Liver (tissue), 8 donors: ENCODE measurements at regions not wholly inside any gene's neighbourhood (a gene's known extent, or its start where the extent isn't known, plus 50 kb on each side); places are given as distances from the start of the nearest gene placed in this dataset.

Experiments used
- DNase-seq: peaks from one replicate; pipeline ENCODE4 v3.0.0-alpha.2; 2017; ENCODE audit warnings: low spot score
- H3K27ac ChIP-seq, 2 donors: one replicate each; pipeline ENCODE4 v1.7.0; 2013; ENCODE audit warnings: inconsistent platforms in 2 of 2, low read length in 2 of 2, control low read depth in 1 of 2, low read depth in 1 of 2, mild to moderate bottlenecking in 1 of 2
- H3K27me3 ChIP-seq, 4 donors: one replicate each; pipeline versions ENCODE4 v1.6.1 to v1.7.0; 2013; ENCODE audit warnings: low read length in 3 of 4, inconsistent platforms in 1 of 4, mild to moderate bottlenecking in 1 of 4, moderate library complexity in 1 of 4; ENCODE audit not compliant: control insufficient read depth in 4 of 4, insufficient read depth in 4 of 4
- H3K36me3 ChIP-seq, 4 donors: one replicate each; pipeline versions ENCODE4 v1.6.1 to v1.7.0; 2013; ENCODE audit warnings: low read length in 3 of 4, mild to moderate bottlenecking in 3 of 4, low read depth in 1 of 4, moderate library complexity in 1 of 4; ENCODE audit not compliant: control insufficient read depth in 4 of 4, insufficient read depth in 3 of 4
- H3K4me1 ChIP-seq, 4 donors: one replicate each; pipeline versions ENCODE4 v1.6.1 to v1.7.0; 2013; ENCODE audit warnings: low read length in 3 of 4, mild to moderate bottlenecking in 3 of 4, moderate library complexity in 1 of 4; ENCODE audit not compliant: control insufficient read depth in 4 of 4, insufficient read depth in 4 of 4
- H3K4me3 ChIP-seq, 3 donors: one replicate each; pipeline versions ENCODE4 v1.6.1 to v1.7.0; 2013; ENCODE audit warnings: low read length in 3 of 3, control low read depth in 1 of 3, low read depth in 1 of 3, mild to moderate bottlenecking in 1 of 3
- H3K9ac ChIP-seq, 2 donors: one replicate each; pipeline ENCODE4 v1.7.0; 2013; ENCODE audit warnings: low read length in 2 of 2, mild to moderate bottlenecking in 2 of 2, moderate library complexity in 2 of 2, control low read depth in 1 of 2, low read depth in 1 of 2
- H3K9me3 ChIP-seq, 4 donors: one replicate each; pipeline versions ENCODE4 v1.6.1 to v1.7.0; 2013; ENCODE audit warnings: low read length in 3 of 4; ENCODE audit not compliant: control insufficient read depth in 4 of 4
- EGR1 ChIP-seq, 2 donors: IDR thresholded peaks; 2 replicates each; pipeline ENCODE4 v1.6.1; 2016 to 2018; ENCODE audit warnings: antibody characterized with exemption in 2 of 2, low read depth in 2 of 2
- FOXA1 ChIP-seq: IDR thresholded peaks from 2 replicates; pipeline ENCODE4 v1.6.1; 2016; ENCODE audit warnings: antibody characterized with exemption
- FOXA2 ChIP-seq: IDR thresholded peaks from 2 replicates; pipeline ENCODE4 v1.6.1; 2016; ENCODE audit warnings: antibody characterized with exemption
- GABPA ChIP-seq, 2 donors: IDR thresholded peaks in 1 of 2; conservative IDR thresholded peaks in 1 of 2; 2 replicates each; pipeline ENCODE4 v1.6.1; 2016; ENCODE audit warnings: antibody characterized with exemption in 2 of 2, mild to moderate bottlenecking in 1 of 2, moderate library complexity in 1 of 2
- HNF4A ChIP-seq, 2 donors: conservative IDR thresholded peaks; 2 replicates each; pipeline ENCODE4 v1.6.1; 2016; ENCODE audit warnings: antibody characterized with exemption in 2 of 2, mild to moderate bottlenecking in 2 of 2
- HNF4G ChIP-seq: IDR thresholded peaks from 2 replicates; pipeline ENCODE4 v1.6.1; 2016; ENCODE audit warnings: antibody characterized with exemption
- JUND ChIP-seq, 2 donors: IDR thresholded peaks; 2 replicates each; pipeline ENCODE4 v1.6.1; 2016; ENCODE audit warnings: antibody characterized with exemption in 2 of 2
- NR2F2 ChIP-seq: IDR thresholded peaks from 2 replicates; pipeline ENCODE4 v1.6.1; 2016; ENCODE audit warnings: antibody characterized with exemption
- RAD21 ChIP-seq, 2 donors: IDR thresholded peaks; 2 replicates each; pipeline ENCODE4 v1.6.1; 2016; ENCODE audit warnings: antibody characterized with exemption in 2 of 2, mild to moderate bottlenecking in 2 of 2
- RXRA ChIP-seq, 2 donors: IDR thresholded peaks; 2 replicates each; pipeline ENCODE4 v1.6.1; 2017 to 2018; ENCODE audit warnings: antibody characterized with exemption in 2 of 2, mild to moderate bottlenecking in 1 of 2
- SP1 ChIP-seq: IDR thresholded peaks from 2 replicates; pipeline ENCODE4 v1.6.1; 2018; ENCODE audit warnings: antibody characterized with exemption, mild to moderate bottlenecking
- TAF1 ChIP-seq: conservative IDR thresholded peaks from 2 replicates; pipeline ENCODE4 v1.6.1; 2016; ENCODE audit warnings: antibody characterized with exemption, mild to moderate bottlenecking
- YY1 ChIP-seq: IDR thresholded peaks from 2 replicates; pipeline ENCODE4 v1.6.1; 2016; ENCODE audit warnings: antibody characterized with exemption, mild to moderate bottlenecking
- WGBS: extraction: QIAGEN DNeasy Blood & Tissue Kit; methylation state at CpG from one replicate; pipeline ENCODE4 v1.1.7; 2013; 5-methylcytosine and 5-hydroxymethylcytosine counted together
- TF ChIP-seq, protein P1 (sequence below): IDR thresholded peaks from 2 replicates; pipeline ENCODE4 v1.6.1; 2016; ENCODE audit warnings: antibody characterized with exemption
- TF ChIP-seq, protein P2 (sequence below): IDR thresholded peaks from 2 replicates; pipeline ENCODE4 v1.6.1; 2016; ENCODE audit warnings: antibody characterized with exemption
- TF ChIP-seq, protein P3 (sequence below): IDR thresholded peaks from 2 replicates; pipeline ENCODE4 v1.6.1; 2016; ENCODE audit warnings: antibody characterized with exemption
- TF ChIP-seq, protein P4 (sequence below): fragments of 150-350 bp; IDR thresholded peaks from 2 replicates; pipeline ENCODE4 v1.5.1; 2017; ENCODE audit warnings: improper control_type of control experiment, low read depth, low read length; ENCODE audit not compliant: missing input control
- TF ChIP-seq, protein P5 (sequence below): IDR thresholded peaks from 2 replicates; pipeline ENCODE4 v1.6.1; 2016; ENCODE audit warnings: antibody characterized with exemption, mild to moderate bottlenecking
- donor health status: healthy.
- donor health status: healthy.
- donor health status: healthy.
- donor health status: healthy.
- donor health status: healthy.

DNA sequence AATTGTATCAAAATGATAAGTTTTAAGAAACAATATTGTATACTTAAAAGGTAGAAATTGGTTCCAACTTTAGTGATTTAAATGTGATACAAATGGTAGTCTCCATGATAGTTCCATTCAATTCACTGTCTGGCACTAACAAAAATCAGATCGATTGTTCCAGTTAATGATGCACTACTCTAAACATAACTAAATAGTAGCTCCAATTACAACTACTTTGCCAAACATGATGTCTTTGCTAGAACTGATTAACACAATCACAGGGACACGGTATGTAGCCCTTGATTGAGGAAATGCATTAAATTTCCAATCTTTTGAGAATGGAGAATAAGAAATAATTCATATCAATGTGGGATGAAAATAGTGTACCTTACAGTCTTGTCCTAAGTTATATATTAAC is 962.4 kb upstream of the GHITM start:
- WGBS: 60% methylated on average over 2 of the region's 2 CpGs
- TF ChIP-seq, protein P1, sequence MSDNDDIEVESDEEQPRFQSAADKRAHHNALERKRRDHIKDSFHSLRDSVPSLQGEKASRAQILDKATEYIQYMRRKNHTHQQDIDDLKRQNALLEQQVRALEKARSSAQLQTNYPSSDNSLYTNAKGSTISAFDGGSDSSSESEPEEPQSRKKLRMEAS: no peak
- TF ChIP-seq YY1 (peak; percentile 30), JUND (IDR thresholded peaks at IDR 0.05) (no peak), SP1 (no peak), GABPA (IDR thresholded peaks at IDR 0.05 in 1 of 2, conservative IDR thresholded peaks at IDR 0.05 in 1 of 2) (no peak)
- DNase-seq: no peak
- H3K27me3 ChIP-seq: no peaks in the 10 kb centered on the region
- no peak overlapping the region for H3K27ac ChIP-seq
- H3K9ac ChIP-seq: no peak overlapping the region
- no peaks in the 10 kb centered on the region for H3K4me1 ChIP-seq
- H3K9me3 ChIP-seq: no peaks in the 10 kb centered on the region
- H3K4me3 ChIP-seq: no peak overlapping the region
- no peaks in the 10 kb centered on the region for H3K36me3 ChIP-seq

DNA sequence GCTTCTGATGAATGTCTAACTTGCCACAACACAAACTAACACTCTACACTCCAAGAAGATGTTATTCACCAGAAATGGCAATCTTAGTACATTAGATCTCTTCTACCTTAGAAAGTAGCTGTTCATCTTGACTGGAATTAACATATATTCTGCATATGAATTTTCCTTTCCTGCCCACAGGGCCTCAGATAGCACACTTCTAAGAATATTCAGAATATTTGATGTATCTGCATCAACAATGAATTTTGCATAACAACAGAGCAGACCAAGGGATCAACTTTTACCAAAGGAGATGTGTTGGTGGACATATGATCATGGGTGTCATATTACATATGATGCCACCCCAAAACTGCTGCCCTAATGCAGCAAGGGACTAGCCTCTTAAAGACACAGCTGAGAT is 960.8 kb upstream of the GHITM start:
- Histone ChIP-seq H3K36me3 (no peaks in the 10 kb centered on the region), H3K4me1 (no peaks in the 10 kb centered on the region), H3K9ac (no peak overlapping the region), H3K27me3 (no peaks in the 10 kb centered on the region), H3K4me3 (no peak overlapping the region), H3K27ac (no peak overlapping the region), H3K9me3 (no peaks in the 10 kb centered on the region)
- no peak for DNase-seq
- TF ChIP-seq FOXA1 (no peak), GABPA (IDR thresholded peaks at IDR 0.05 in 1 of 2, conservative IDR thresholded peaks at IDR 0.05 in 1 of 2) (no peak)

DNA sequence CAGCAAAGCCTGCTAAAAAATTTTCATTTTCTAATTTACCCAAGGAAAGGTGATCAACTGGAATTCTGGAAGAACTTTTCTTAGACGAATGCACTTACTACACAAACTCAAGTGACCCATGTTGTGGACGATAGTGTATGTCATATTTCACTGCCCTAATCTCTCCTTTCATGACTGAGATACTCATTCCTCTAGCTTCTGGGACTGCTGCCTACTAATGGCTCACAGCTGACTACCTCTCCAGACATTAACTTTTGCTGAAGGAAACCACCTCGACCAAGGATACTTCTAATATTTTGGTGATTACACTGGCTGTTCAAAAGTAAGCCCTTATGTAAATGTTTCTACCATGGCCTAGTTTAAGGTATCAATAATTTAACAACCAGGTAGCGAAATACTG is 959.9 kb upstream of the GHITM start:
- Histone ChIP-seq H3K4me3 (no peak overlapping the region), H3K27ac (no peak overlapping the region), H3K4me1 (no peaks in the 10 kb centered on the region), H3K36me3 (no peaks in the 10 kb centered on the region), H3K27me3 (no peaks in the 10 kb centered on the region), H3K9ac (no peak overlapping the region), H3K9me3 (no peaks in the 10 kb centered on the region)
- DNase-seq: no peak
- WGBS: 67% methylated on average over 4 of the region's 4 CpGs
- TF ChIP-seq, protein P2, sequence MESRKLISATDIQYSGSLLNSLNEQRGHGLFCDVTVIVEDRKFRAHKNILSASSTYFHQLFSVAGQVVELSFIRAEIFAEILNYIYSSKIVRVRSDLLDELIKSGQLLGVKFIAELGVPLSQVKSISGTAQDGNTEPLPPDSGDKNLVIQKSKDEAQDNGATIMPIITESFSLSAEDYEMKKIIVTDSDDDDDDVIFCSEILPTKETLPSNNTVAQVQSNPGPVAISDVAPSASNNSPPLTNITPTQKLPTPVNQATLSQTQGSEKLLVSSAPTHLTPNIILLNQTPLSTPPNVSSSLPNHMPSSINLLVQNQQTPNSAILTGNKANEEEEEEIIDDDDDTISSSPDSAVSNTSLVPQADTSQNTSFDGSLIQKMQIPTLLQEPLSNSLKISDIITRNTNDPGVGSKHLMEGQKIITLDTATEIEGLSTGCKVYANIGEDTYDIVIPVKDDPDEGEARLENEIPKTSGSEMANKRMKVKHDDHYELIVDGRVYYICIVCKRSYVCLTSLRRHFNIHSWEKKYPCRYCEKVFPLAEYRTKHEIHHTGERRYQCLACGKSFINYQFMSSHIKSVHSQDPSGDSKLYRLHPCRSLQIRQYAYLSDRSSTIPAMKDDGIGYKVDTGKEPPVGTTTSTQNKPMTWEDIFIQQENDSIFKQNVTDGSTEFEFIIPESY: no peak
- TF ChIP-seq TAF1 (no peak), FOXA2 (no peak), NR2F2 (no peak), RXRA (IDR thresholded peaks at IDR 0.05) (no peak), GABPA (IDR thresholded peaks at IDR 0.05 in 1 of 2, conservative IDR thresholded peaks at IDR 0.05 in 1 of 2) (no peak), SP1 (no peak), JUND (IDR thresholded peaks at IDR 0.05) (no peak), HNF4A (conservative IDR thresholded peaks at IDR 0.05) (no peak), YY1 (no peak), HNF4G (no peak), FOXA1 (no peak), RAD21 (IDR thresholded peaks at IDR 0.05) (no peak), EGR1 (IDR thresholded peaks at IDR 0.05; ENCODE audit: low read depth in 2 of 2) (no peak)
- TF ChIP-seq, protein P3, sequence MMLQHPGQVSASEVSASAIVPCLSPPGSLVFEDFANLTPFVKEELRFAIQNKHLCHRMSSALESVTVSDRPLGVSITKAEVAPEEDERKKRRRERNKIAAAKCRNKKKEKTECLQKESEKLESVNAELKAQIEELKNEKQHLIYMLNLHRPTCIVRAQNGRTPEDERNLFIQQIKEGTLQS: no peak
- TF ChIP-seq, protein P1: no peak
- TF ChIP-seq, protein P4, sequence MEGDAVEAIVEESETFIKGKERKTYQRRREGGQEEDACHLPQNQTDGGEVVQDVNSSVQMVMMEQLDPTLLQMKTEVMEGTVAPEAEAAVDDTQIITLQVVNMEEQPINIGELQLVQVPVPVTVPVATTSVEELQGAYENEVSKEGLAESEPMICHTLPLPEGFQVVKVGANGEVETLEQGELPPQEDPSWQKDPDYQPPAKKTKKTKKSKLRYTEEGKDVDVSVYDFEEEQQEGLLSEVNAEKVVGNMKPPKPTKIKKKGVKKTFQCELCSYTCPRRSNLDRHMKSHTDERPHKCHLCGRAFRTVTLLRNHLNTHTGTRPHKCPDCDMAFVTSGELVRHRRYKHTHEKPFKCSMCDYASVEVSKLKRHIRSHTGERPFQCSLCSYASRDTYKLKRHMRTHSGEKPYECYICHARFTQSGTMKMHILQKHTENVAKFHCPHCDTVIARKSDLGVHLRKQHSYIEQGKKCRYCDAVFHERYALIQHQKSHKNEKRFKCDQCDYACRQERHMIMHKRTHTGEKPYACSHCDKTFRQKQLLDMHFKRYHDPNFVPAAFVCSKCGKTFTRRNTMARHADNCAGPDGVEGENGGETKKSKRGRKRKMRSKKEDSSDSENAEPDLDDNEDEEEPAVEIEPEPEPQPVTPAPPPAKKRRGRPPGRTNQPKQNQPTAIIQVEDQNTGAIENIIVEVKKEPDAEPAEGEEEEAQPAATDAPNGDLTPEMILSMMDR: no peak
- TF ChIP-seq, protein P5, sequence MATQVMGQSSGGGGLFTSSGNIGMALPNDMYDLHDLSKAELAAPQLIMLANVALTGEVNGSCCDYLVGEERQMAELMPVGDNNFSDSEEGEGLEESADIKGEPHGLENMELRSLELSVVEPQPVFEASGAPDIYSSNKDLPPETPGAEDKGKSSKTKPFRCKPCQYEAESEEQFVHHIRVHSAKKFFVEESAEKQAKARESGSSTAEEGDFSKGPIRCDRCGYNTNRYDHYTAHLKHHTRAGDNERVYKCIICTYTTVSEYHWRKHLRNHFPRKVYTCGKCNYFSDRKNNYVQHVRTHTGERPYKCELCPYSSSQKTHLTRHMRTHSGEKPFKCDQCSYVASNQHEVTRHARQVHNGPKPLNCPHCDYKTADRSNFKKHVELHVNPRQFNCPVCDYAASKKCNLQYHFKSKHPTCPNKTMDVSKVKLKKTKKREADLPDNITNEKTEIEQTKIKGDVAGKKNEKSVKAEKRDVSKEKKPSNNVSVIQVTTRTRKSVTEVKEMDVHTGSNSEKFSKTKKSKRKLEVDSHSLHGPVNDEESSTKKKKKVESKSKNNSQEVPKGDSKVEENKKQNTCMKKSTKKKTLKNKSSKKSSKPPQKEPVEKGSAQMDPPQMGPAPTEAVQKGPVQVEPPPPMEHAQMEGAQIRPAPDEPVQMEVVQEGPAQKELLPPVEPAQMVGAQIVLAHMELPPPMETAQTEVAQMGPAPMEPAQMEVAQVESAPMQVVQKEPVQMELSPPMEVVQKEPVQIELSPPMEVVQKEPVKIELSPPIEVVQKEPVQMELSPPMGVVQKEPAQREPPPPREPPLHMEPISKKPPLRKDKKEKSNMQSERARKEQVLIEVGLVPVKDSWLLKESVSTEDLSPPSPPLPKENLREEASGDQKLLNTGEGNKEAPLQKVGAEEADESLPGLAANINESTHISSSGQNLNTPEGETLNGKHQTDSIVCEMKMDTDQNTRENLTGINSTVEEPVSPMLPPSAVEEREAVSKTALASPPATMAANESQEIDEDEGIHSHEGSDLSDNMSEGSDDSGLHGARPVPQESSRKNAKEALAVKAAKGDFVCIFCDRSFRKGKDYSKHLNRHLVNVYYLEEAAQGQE: no peak
